Loucy (cell line): ENCODE measurements at regions not wholly inside any gene's neighbourhood (a gene's known extent, or its start where the extent isn't known, plus 50 kb on each side); places are given as distances from the start of the nearest gene placed in this dataset.

ENCODE experiments used
- H2AFZ ChIP-seq: fragments of 200-600 bp; sonication (generic); 2 replicates; pipeline ENCODE4 v1.6.0; 2016; ENCODE audit warnings: antibody characterized with exemption, mild to moderate bottlenecking, low read length, moderate library complexity
- H3F3A ChIP-seq: fragments of 200-600 bp; 2 replicates; pipeline ENCODE4 v1.6.0; 2016; ENCODE audit warnings: antibody characterized with exemption, low read depth, mild to moderate bottlenecking
- H3K27me3 ChIP-seq: fragments of 200-600 bp; sonication (generic); 2 replicates; pipeline ENCODE4 v1.6.1; 2014; ENCODE audit warnings: low read length, mild to moderate bottlenecking; ENCODE audit not compliant: insufficient read depth, poor library complexity, severe bottlenecking
- H3K36me3 ChIP-seq: fragments of 200-600 bp; sonication (generic); 2 replicates; pipeline ENCODE4 v1.6.1; 2016; ENCODE audit warnings: low read length; ENCODE audit not compliant: insufficient read depth
- H3K4me1 ChIP-seq: fragments of 200-600 bp; sonication (generic); 2 replicates; pipeline ENCODE4 v1.5.1; 2014; ENCODE audit warnings: low read length, mild to moderate bottlenecking; ENCODE audit not compliant: insufficient read depth, poor library complexity, severe bottlenecking
- H3K4me2 ChIP-seq: fragments of 200-600 bp; sonication (generic); 2 replicates; pipeline ENCODE4 v1.6.0; 2014; ENCODE audit warnings: antibody characterized with exemption, low read length, low read depth, mild to moderate bottlenecking; ENCODE audit not compliant: poor library complexity, severe bottlenecking
- H3K4me3 ChIP-seq: fragments of 200-600 bp; sonication (generic); 2 replicates; pipeline ENCODE4 v1.5.1; 2014; ENCODE audit warnings: low read length, mild to moderate bottlenecking, mixed read lengths; ENCODE audit not compliant: poor library complexity, severe bottlenecking
- H3K79me2 ChIP-seq: fragments of 200-600 bp; sonication (generic); 2 replicates; pipeline ENCODE4 v1.6.1; 2014; ENCODE audit warnings: low read length; ENCODE audit not compliant: insufficient read depth
- H3K9ac ChIP-seq: fragments of 200-600 bp; sonication (generic); 2 replicates; pipeline ENCODE4 v1.6.0; 2014; ENCODE audit warnings: mild to moderate bottlenecking, low read depth, low read length, moderate library complexity; ENCODE audit not compliant: poor library complexity, severe bottlenecking
- H3K9me2 ChIP-seq: fragments of 200-600 bp; sonication (generic); replicated peaks from 2 replicates; pipeline ENCODE4 v1.6.1; 2016; ENCODE audit warnings: low read depth, low read length, mixed read lengths
- H3K9me3 ChIP-seq: fragments of 200-600 bp; sonication (generic); 2 replicates; pipeline ENCODE4 v1.6.1; 2014; ENCODE audit warnings: mild to moderate bottlenecking, antibody characterized with exemption, low read length, low read depth; ENCODE audit not compliant: insufficient read depth
- H4K20me1 ChIP-seq: fragments of 200-600 bp; sonication (generic); 2 replicates; pipeline ENCODE4 v1.6.0; 2014; ENCODE audit warnings: antibody characterized with exemption, low read length, mild to moderate bottlenecking; ENCODE audit not compliant: insufficient read depth, poor library complexity, severe bottlenecking
- CTCF ChIP-seq: fragments of 200-600 bp; sonication (generic); conservative IDR thresholded peaks from 2 replicates; pipeline ENCODE4 v1.5.1; 2014; ENCODE audit warnings: mild to moderate bottlenecking, antibody characterized with exemption, low read length
- EZH2phosphoT487 ChIP-seq: fragments of 200-600 bp; IDR thresholded peaks from 2 replicates; pipeline ENCODE4 v1.6.1; 2018; ENCODE audit warnings: antibody characterized with exemption, mild to moderate bottlenecking, moderate library complexity, borderline replicate concordance

GRCh38 chr1:173276922-173277800 lies 70.0 kb upstream of the TNFSF4 start:
- Histone ChIP-seq H3K79me2 (no peaks in the 10 kb centered on the region), H3K9me2 (no peaks in the 10 kb centered on the region), H3F3A (no peaks in the 10 kb centered on the region), H3K9ac (no peak overlapping the region), H3K9me3 (no peaks in the 10 kb centered on the region), H4K20me1 (no peaks in the 10 kb centered on the region), H2AFZ (no peak overlapping the region), H3K27me3 (no peaks in the 10 kb centered on the region), H3K4me2 (no peak overlapping the region), H3K4me3 (no peak overlapping the region), H3K4me1 (no peaks in the 10 kb centered on the region), H3K36me3 (no peaks in the 10 kb centered on the region)
- TF ChIP-seq EZH2phosphoT487 (no peak), CTCF (no peak)

DNA sequence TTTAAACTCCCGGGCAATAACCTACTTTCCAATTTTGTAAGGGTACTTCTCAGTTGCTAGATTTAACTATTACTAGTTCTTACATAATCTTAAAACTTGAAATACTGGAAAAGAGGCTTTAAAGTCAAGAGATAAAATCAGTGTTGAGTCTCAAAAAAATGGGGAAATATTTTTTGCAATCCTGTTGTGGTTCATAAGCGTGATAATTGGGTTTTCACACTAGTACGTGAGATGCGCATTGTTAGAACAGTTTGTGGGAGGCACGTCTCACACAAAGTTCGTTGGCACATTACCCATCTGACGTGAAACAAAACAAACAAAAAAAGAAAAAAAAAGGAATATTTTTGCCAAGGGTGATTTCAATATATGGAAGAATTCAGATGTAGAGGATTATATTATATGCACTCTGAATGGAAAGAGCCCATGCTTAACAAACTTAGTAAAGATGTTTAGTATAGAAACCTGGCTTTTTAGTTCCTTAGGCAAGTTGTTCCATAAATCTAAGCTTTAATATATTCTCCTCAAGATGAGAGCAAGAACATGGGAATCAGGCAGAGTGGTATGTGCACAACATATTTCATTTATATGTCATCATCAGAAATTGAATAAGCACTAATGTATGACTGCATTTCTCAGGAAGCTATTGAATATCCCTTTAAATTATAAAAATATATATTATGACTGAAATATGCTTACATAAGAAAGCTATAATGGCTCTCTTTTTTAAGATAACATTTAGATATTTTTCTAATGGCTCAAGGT lies 73.9 kb upstream of the TNFSF4 start:
- H3K9ac ChIP-seq: no peak overlapping the region
- H3K4me2 ChIP-seq: no peak overlapping the region
- H4K20me1 ChIP-seq: no peaks in the 10 kb centered on the region
- H2AFZ ChIP-seq: no peak overlapping the region
- no peaks in the 10 kb centered on the region for H3K27me3 ChIP-seq
- H3K9me2 ChIP-seq: no peaks in the 10 kb centered on the region
- H3K79me2 ChIP-seq: no peaks in the 10 kb centered on the region
- no peaks in the 10 kb centered on the region for H3K36me3 ChIP-seq
- H3F3A ChIP-seq: no peaks in the 10 kb centered on the region
- no peaks in the 10 kb centered on the region for H3K4me1 ChIP-seq
- TF ChIP-seq EZH2phosphoT487 (no peak), CTCF (no peak)
- H3K4me3 ChIP-seq: no peak overlapping the region
- no peaks in the 10 kb centered on the region for H3K9me3 ChIP-seq

DNA sequence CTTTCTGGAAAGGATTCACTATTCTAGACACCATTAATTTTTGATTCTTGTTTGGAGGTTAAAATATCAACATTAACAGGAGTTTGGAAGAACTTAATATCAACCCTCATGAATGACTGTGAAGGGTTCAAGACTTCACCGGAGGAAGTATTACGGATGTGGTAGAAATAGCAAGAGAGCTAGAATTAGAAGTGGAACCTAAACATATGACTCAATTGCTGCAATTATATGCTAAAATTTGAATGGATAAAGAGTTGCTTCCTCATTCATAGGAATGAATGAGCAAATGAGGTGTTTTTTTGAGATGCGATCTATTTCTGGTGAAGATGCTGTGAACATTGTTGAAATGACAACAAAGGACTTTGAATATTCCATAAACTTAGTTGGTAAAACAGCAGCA lies 77.9 kb upstream of the TNFSF4 start:
- no peak overlapping the region for H3K4me2 ChIP-seq
- no peak for TF ChIP-seq CTCF
- no peak for TF ChIP-seq EZH2phosphoT487

More for the DNA sequence above, 77.9 kb upstream of the TNFSF4 start:
- no peak overlapping the region for H3K4me3 ChIP-seq
- no peaks in the 10 kb centered on the region for H3K9me3 ChIP-seq
- H3K9me2 ChIP-seq: no peaks in the 10 kb centered on the region
- no peaks in the 10 kb centered on the region for H3K36me3 ChIP-seq
- no peaks in the 10 kb centered on the region for H3K4me1 ChIP-seq
- no peaks in the 10 kb centered on the region for H3K27me3 ChIP-seq
- H4K20me1 ChIP-seq: no peaks in the 10 kb centered on the region
- H3K79me2 ChIP-seq: no peaks in the 10 kb centered on the region
- H2AFZ ChIP-seq: no peak overlapping the region
- H3F3A ChIP-seq: no peaks in the 10 kb centered on the region
- no peak overlapping the region for H3K9ac ChIP-seq
